Keratinocyte (primary cell): ENCODE measurements at regions not wholly inside any gene's neighbourhood (a gene's known extent, or its start where the extent isn't known, plus 50 kb on each side); places are given as distances from the start of the nearest gene placed in this dataset.

ENCODE experiments used
- DNase-seq: peaks from one replicate; pipeline ENCODE4 v3.0.0-alpha.2; 2011; ENCODE audit warnings: low read depth, missing footprints, low spot score
- FAIRE-seq: peaks from 2 replicates; lab custom pipeline; 2011; peaks lifted over from hg19 to GRCh38; lab: Jason Lieb, UNC
- H2AFZ ChIP-seq: 2 replicates; pipeline ENCODE4 v1.6.0; 2012; ENCODE audit warnings: low read length, control low read depth, inconsistent platforms; ENCODE audit not compliant: control insufficient read depth
- H3K27ac ChIP-seq: 2 replicates; pipeline ENCODE4 v1.5.1; 2011; ENCODE audit warnings: low read length; ENCODE audit not compliant: control insufficient read depth, insufficient read depth
- H3K27me3 ChIP-seq: 3 replicates; pipeline ENCODE4 v1.6.0; 2011; ENCODE audit warnings: low read length; ENCODE audit not compliant: control insufficient read depth, insufficient read depth; ENCODE audit errors: extremely low read depth
- H3K36me3 ChIP-seq, 2 experiments: 2 replicates in 1 of 2; 3 replicates in 1 of 2; pipeline ENCODE4 v1.5.1; 2011; ENCODE audit warnings: low read length in 2 of 2, mild to moderate bottlenecking in 1 of 2; ENCODE audit not compliant: control insufficient read depth in 2 of 2, insufficient read depth in 2 of 2; ENCODE audit errors: extremely low read depth in 1 of 2
- H3K4me1 ChIP-seq: 3 replicates; pipeline ENCODE4 v1.5.1; 2011; ENCODE audit warnings: low read length; ENCODE audit not compliant: control insufficient read depth, insufficient read depth; ENCODE audit errors: extremely low read depth
- H3K4me2 ChIP-seq: 3 replicates; pipeline ENCODE4 v1.6.0; 2011; ENCODE audit warnings: low read depth, low read length; ENCODE audit not compliant: control insufficient read depth, insufficient read depth; ENCODE audit errors: extremely low read depth
- H3K4me3 ChIP-seq, 3 experiments: fragments of 200-600 bp in 1 of 3; sonication (generic) in 1 of 3; 2 replicates in 2 of 3; 3 replicates in 1 of 3; pipeline ENCODE4 v1.5.1; 2011 to 2016; ENCODE audit warnings: low read length in 3 of 3, mild to moderate bottlenecking in 3 of 3, control low read depth in 2 of 3, inconsistent platforms in 1 of 3, low read depth in 1 of 3, mixed read lengths in 1 of 3, mixed run types in 1 of 3, moderate library complexity in 1 of 3; ENCODE audit not compliant: control insufficient read depth in 2 of 3, insufficient read depth in 2 of 3; ENCODE audit errors: extremely low read depth in 1 of 3
- H3K79me2 ChIP-seq: 2 replicates; pipeline ENCODE4 v1.6.0; 2012; ENCODE audit warnings: low read length; ENCODE audit not compliant: control insufficient read depth, insufficient read depth
- H3K9ac ChIP-seq: 3 replicates; pipeline ENCODE4 v1.6.0; 2011; ENCODE audit warnings: low read length; ENCODE audit not compliant: control insufficient read depth, insufficient read depth; ENCODE audit errors: extremely low read depth
- H3K9me1 ChIP-seq: 3 replicates; pipeline ENCODE4 v1.6.0; 2011; ENCODE audit warnings: low read length; ENCODE audit not compliant: control insufficient read depth, insufficient read depth; ENCODE audit errors: extremely low read depth
- H3K9me3 ChIP-seq: 2 replicates; pipeline ENCODE4 v1.5.1; 2012; ENCODE audit warnings: low read depth, low read length; ENCODE audit not compliant: control insufficient read depth
- H4K20me1 ChIP-seq: 3 replicates; pipeline ENCODE4 v1.6.0; 2011; ENCODE audit warnings: low read length; ENCODE audit not compliant: control insufficient read depth, insufficient read depth; ENCODE audit errors: extremely low read depth
- CTCF ChIP-seq, 3 experiments: IDR thresholded peaks in 1 of 3; conservative IDR thresholded peaks in 1 of 3; optimal IDR thresholded peaks in 1 of 3; 2 replicates in 2 of 3; 3 replicates in 1 of 3; pipeline versions ENCODE3 to v1.5.1; 2011; ENCODE audit warnings: low read length in 3 of 3, mild to moderate bottlenecking in 3 of 3, moderate library complexity in 2 of 3, control low read depth in 1 of 3, inconsistent platforms in 1 of 3; ENCODE audit not compliant: insufficient read depth in 2 of 3; ENCODE audit errors: extremely low read depth in 1 of 3
- EZH2 ChIP-seq: IDR thresholded peaks from one replicate; pipeline ENCODE4 v1.6.1; 2012; ENCODE audit warnings: inconsistent platforms, mild to moderate bottlenecking, low read length, moderate library complexity
- dilution Hi-C: fragments of 300-500 bp; cut with MboI; formaldehyde crosslinking; loops from one replicate; pipeline ENCODE4 v1.7.0; 2020; ENCODE audit warnings: low sequenced_read_pairs; ENCODE audit not compliant: extremely low pct_ligation_motif_present

GRCh38 chr3:73296859-73297258, 235.4 kb downstream of the EBLN2 start:
- no peak overlapping the region for H3K27ac ChIP-seq
- no peaks in the 10 kb centered on the region for H3K9me3 ChIP-seq
- no peaks in the 10 kb centered on the region for H3K9me1 ChIP-seq
- no peaks in the 10 kb centered on the region for H3K79me2 ChIP-seq
- H4K20me1 ChIP-seq = no peaks in the 10 kb centered on the region
- H3K4me2 ChIP-seq = no peak overlapping the region
- no peak for DNase-seq
- no peak for FAIRE-seq
- dilution Hi-C loops = no loop called here
- no peaks in the 10 kb centered on the region for H3K27me3 ChIP-seq
- no peaks in the 10 kb centered on the region for H3K36me3 ChIP-seq
- no peaks in the 10 kb centered on the region for H3K4me1 ChIP-seq
- TF ChIP-seq EZH2 (no peak), CTCF (optimal IDR thresholded peaks at IDR 0.05 in 1 of 3, IDR thresholded peaks at IDR 0.05 in 1 of 3, conservative IDR thresholded peaks at IDR 0.05 in 1 of 3; ENCODE audit: extremely low read depth in 1 of 3, insufficient read depth in 2 of 3, low read length in 3 of 3) (no peak)
- no peak overlapping the region for H3K9ac ChIP-seq
- H3K4me3 ChIP-seq = no peak overlapping the region
- no peak overlapping the region for H2AFZ ChIP-seq

GRCh38 chr3:73298243-73299183, 237.1 kb downstream of the EBLN2 start:
- Histone ChIP-seq H3K27ac (no peak overlapping the region), H3K79me2 (no peaks in the 10 kb centered on the region), H4K20me1 (no peaks in the 10 kb centered on the region), H3K4me3 (no peak overlapping the region), H3K36me3 (no peaks in the 10 kb centered on the region), H3K9me1 (no peaks in the 10 kb centered on the region), H3K9me3 (no peaks in the 10 kb centered on the region), H3K27me3 (no peaks in the 10 kb centered on the region), H3K9ac (no peak overlapping the region), H3K4me2 (no peak overlapping the region), H3K4me1 (no peaks in the 10 kb centered on the region), H2AFZ (no peak overlapping the region)
- TF ChIP-seq EZH2 (no peak), CTCF (optimal IDR thresholded peaks at IDR 0.05 in 1 of 3, IDR thresholded peaks at IDR 0.05 in 1 of 3, conservative IDR thresholded peaks at IDR 0.05 in 1 of 3; ENCODE audit: extremely low read depth in 1 of 3, insufficient read depth in 2 of 3, low read length in 3 of 3) (no peak)
- DNase-seq (no peak), FAIRE-seq (no peak)
- dilution Hi-C loops = no loop called here
